Endothelial cell of umbilical vein (primary cell): ENCODE measurements at regions not wholly inside any gene's neighbourhood (a gene's known extent, or its start where the extent isn't known, plus 50 kb on each side); places are given as distances from the start of the nearest gene placed in this dataset.
A peak's percentile ranks its signal among the peaks of the same experiment; 100 is the strongest.
"Not testable (repeated sequence)": the region's sequence is repeated elsewhere in the genome, so short reads cannot be mapped to it uniquely, and the experiment has no call there.

Experiments
- BruUV-seq: library from RNA; stranded (reverse); fragments of 400-500 nt; replicated peaks from 2 replicates; lab custom pipeline; 2021; lab: Mats Ljungman, UMichigan
- CTCF ChIA-PET: fragments of 300-600, 350-600 bp; sonication (Branson Sonifier 250); formaldehyde crosslinking; loops from one replicate; lab custom pipeline; 2021; ENCODE audit warnings: antibody characterized with exemption, inconsistent platforms; lab: Charles Lee
- POLR2A ChIA-PET: fragments of 300-600, 350-600 bp; sonication (Branson Sonifier 250); formaldehyde crosslinking; loops from one replicate; lab custom pipeline; 2021; ENCODE audit warnings: antibody characterized with exemption, inconsistent platforms; lab: Charles Lee
- DNase-seq: peaks from one replicate; pipeline ENCODE4 v3.0.0-alpha.2; 2011; ENCODE audit warnings: low read depth, low spot score
- FAIRE-seq: peaks from 2 replicates; lab custom pipeline; 2011; peaks lifted over from hg19 to GRCh38; lab: Jason Lieb, UNC
- H2AFZ ChIP-seq: 2 replicates; pipeline ENCODE4 v1.6.0; 2012; ENCODE audit warnings: low read depth, low read length, control low read depth, inconsistent platforms
- H3K27ac ChIP-seq: 2 replicates; pipeline ENCODE4 v1.5.1; 2011; ENCODE audit warnings: low read depth, mild to moderate bottlenecking, control low read depth, low read length, moderate library complexity; ENCODE audit not compliant: insufficient read depth
- H3K27me3 ChIP-seq, 2 experiments: 2 replicates each; pipeline versions ENCODE4 v1.6.0 to v1.6.1; 2011; ENCODE audit warnings: low read length in 2 of 2, mixed read lengths in 1 of 2; ENCODE audit not compliant: control insufficient read depth in 2 of 2, insufficient read depth in 2 of 2
- H3K36me3 ChIP-seq, 2 experiments: 2 replicates in 1 of 2; 3 replicates in 1 of 2; pipeline ENCODE4 v1.5.1; 2011; ENCODE audit warnings: low read length in 2 of 2, mild to moderate bottlenecking in 1 of 2, moderate library complexity in 1 of 2; ENCODE audit not compliant: control insufficient read depth in 2 of 2, insufficient read depth in 2 of 2; ENCODE audit errors: extremely low read depth in 1 of 2
- H3K4me1 ChIP-seq: 3 replicates; pipeline ENCODE4 v1.5.1; 2011; ENCODE audit warnings: mild to moderate bottlenecking, low read length; ENCODE audit not compliant: control insufficient read depth, insufficient read depth; ENCODE audit errors: extremely low read depth
- H3K4me2 ChIP-seq: 2 replicates; pipeline ENCODE4 v1.6.1; 2011; ENCODE audit warnings: low read length, control low read depth, mixed read lengths; ENCODE audit not compliant: insufficient read depth
- H3K4me3 ChIP-seq, 3 experiments: fragments of 200-600 bp in 1 of 3; sonication (generic), shearing (Covaris generic) in 1 of 3; replicated peaks in 1 of 3; 2 replicates each; pipeline ENCODE4 v1.5.1; 2011 to 2016; ENCODE audit warnings: control low read depth in 3 of 3, low read length in 3 of 3, mild to moderate bottlenecking in 2 of 3, inconsistent platforms in 1 of 3, low read depth in 1 of 3, moderate library complexity in 1 of 3; ENCODE audit not compliant: insufficient read depth in 1 of 3
- H3K79me2 ChIP-seq: 2 replicates; pipeline ENCODE4 v1.6.0; 2012; ENCODE audit warnings: low read length, inconsistent platforms; ENCODE audit not compliant: control insufficient read depth, insufficient read depth
- H3K9ac ChIP-seq: replicated peaks from 2 replicates; pipeline ENCODE3; 2011; ENCODE audit warnings: low read length, control low read depth; ENCODE audit not compliant: insufficient read depth; ENCODE audit errors: extremely low read depth
- H3K9me1 ChIP-seq: replicated peaks from 3 replicates; pipeline ENCODE4 v1.6.0; 2011; ENCODE audit warnings: mild to moderate bottlenecking, low read length; ENCODE audit not compliant: control insufficient read depth, insufficient read depth; ENCODE audit errors: extremely low read depth
- H3K9me3 ChIP-seq: replicated peaks from 2 replicates; pipeline ENCODE4 v1.5.1; 2012; ENCODE audit warnings: low read length, inconsistent platforms; ENCODE audit not compliant: control insufficient read depth, insufficient read depth
- H4K20me1 ChIP-seq: replicated peaks from 2 replicates; pipeline ENCODE3; 2011; ENCODE audit warnings: mild to moderate bottlenecking, low read length; ENCODE audit not compliant: control insufficient read depth, insufficient read depth; ENCODE audit errors: extremely low read depth
- CTCF ChIP-seq, 2 donors: IDR thresholded peaks; 1 replicate in 1 of 2; 2 replicates in 1 of 2; pipeline ENCODE4 v1.5.1; 2011; ENCODE audit warnings: low read length in 2 of 2, mild to moderate bottlenecking in 2 of 2, moderate library complexity in 2 of 2, control low read depth in 1 of 2, inconsistent platforms in 1 of 2, low read depth in 1 of 2; ENCODE audit not compliant: insufficient read depth in 1 of 2; ENCODE audit errors: extremely low read depth in 1 of 2
- EZH2 ChIP-seq: IDR thresholded peaks from 2 replicates; pipeline ENCODE4 v1.6.1; 2012; ENCODE audit warnings: borderline replicate concordance, low read depth, mild to moderate bottlenecking, moderate library complexity, low read length, inconsistent platforms; ENCODE audit not compliant: severe bottlenecking
- JUN ChIP-seq: IDR thresholded peaks from 2 replicates; pipeline ENCODE4 v1.6.1; 2011; ENCODE audit warnings: borderline replicate concordance, low read depth; ENCODE audit not compliant: insufficient read length, insufficient read depth
- dilution Hi-C: fragments of 300-500 bp; cut with MboI; formaldehyde crosslinking; loops from one replicate; pipeline ENCODE4 v1.15.0; 2019; ENCODE audit warnings: low sequenced_read_pairs; ENCODE audit not compliant: extremely low pct_ligation_motif_present
- intact Hi-C: fragments of 100-400 bp; cut with micrococcal nuclease; formaldehyde crosslinking; loops from one replicate; pipeline ENCODE4 v1.10.0; 2022

- Histone ChIP-seq H3K9ac (no peak overlapping the region), H3K4me3 (no peak overlapping the region), H3K9me3 (no peaks in the 10 kb centered on the region), H2AFZ (no peak overlapping the region), H3K79me2 (no peaks in the 10 kb centered on the region), H4K20me1 (no peaks in the 10 kb centered on the region), H3K27ac (no peak overlapping the region), H3K4me2 (no peak overlapping the region), H3K36me3 (no peaks in the 10 kb centered on the region), H3K27me3 (no peaks in the 10 kb centered on the region), H3K4me1 (peaks cover 18% of the 10 kb centered on the region), H3K9me1 (no peaks in the 10 kb centered on the region)
- dilution Hi-C loops, result no loop called here
- intact Hi-C loops, result loop anchor here (5.0 to 10.0 kb wide), 3 partner anchors 227 to 676 kb away; partner anchors contain the start of gene CEP43
- POLR2A ChIA-PET, result no interaction called here
- no peak for DNase-seq
- BruUV-seq, result no TSS peak
- TF ChIP-seq CTCF (IDR thresholded peaks at IDR 0.05; ENCODE audit: extremely low read depth in 1 of 2, insufficient read depth in 1 of 2, low read depth in 1 of 2, low read length in 2 of 2) (no peak), JUN (no peak), EZH2 (no peak)
- CTCF ChIA-PET, result interaction anchor here (1.8 kb wide), 1 partner anchor 130 kb away, joined by 5 read pairs; no protein-coding TSS in a partner anchor
- FAIRE-seq, result peak; percentile 21
Observed at GRCh38 chr6:167221400-167222201, 63.8 kb upstream of the GPR31 start.

GRCh38 chr6:167225566-167226382, 65.3 kb upstream of the UNC93A start:
- H3K9me1 ChIP-seq, H3K36me3 ChIP-seq: not testable (repeated sequence)
- FAIRE-seq, result peak; percentile 31

More at GRCh38 chr6:167225566-167226382, 65.3 kb upstream of the UNC93A start:
- H2AFZ ChIP-seq, POLR2A ChIA-PET, BruUV-seq, DNase-seq, H3K4me3 ChIP-seq, H4K20me1 ChIP-seq, CTCF ChIA-PET, dilution Hi-C loops, H3K79me2 ChIP-seq, H3K9me3 ChIP-seq, H3K4me2 ChIP-seq, H3K9ac ChIP-seq, H3K27me3 ChIP-seq: not testable (repeated sequence)
- peaks cover 23% of the 10 kb centered on the region for H3K4me1 ChIP-seq
- intact Hi-C loops, result loop anchor here (2.0 to 10.0 kb wide), 3 partner anchors 125 to 319 kb away; partner anchors contain the start of gene CEP43
- H3K27ac ChIP-seq, result peak overlapping the region; percentile 50
